Endothelial cell of umbilical vein (primary cell): ENCODE measurements at regions not wholly inside any gene's neighbourhood (a gene's known extent, or its start where the extent isn't known, plus 50 kb on each side); places are given as distances from the start of the nearest gene placed in this dataset.

ENCODE experiments used
- BruUV-seq: library from RNA; stranded (reverse); fragments of 400-500 nt; replicated peaks from 2 replicates; lab custom pipeline; 2021; lab: Mats Ljungman, UMichigan
- CTCF ChIA-PET: fragments of 300-600, 350-600 bp; sonication (Branson Sonifier 250); formaldehyde crosslinking; loops from one replicate; lab custom pipeline; 2021; ENCODE audit warnings: antibody characterized with exemption, inconsistent platforms; lab: Charles Lee
- POLR2A ChIA-PET: fragments of 300-600, 350-600 bp; sonication (Branson Sonifier 250); formaldehyde crosslinking; loops from one replicate; lab custom pipeline; 2021; ENCODE audit warnings: antibody characterized with exemption, inconsistent platforms; lab: Charles Lee
- DNase-seq: peaks from one replicate; pipeline ENCODE4 v3.0.0-alpha.2; 2011; ENCODE audit warnings: low read depth, low spot score
- FAIRE-seq: peaks from 2 replicates; lab custom pipeline; 2011; peaks lifted over from hg19 to GRCh38; lab: Jason Lieb, UNC
- H2AFZ ChIP-seq: 2 replicates; pipeline ENCODE4 v1.6.0; 2012; ENCODE audit warnings: low read depth, low read length, control low read depth, inconsistent platforms
- H3K27ac ChIP-seq: 2 replicates; pipeline ENCODE4 v1.5.1; 2011; ENCODE audit warnings: low read depth, mild to moderate bottlenecking, control low read depth, low read length, moderate library complexity; ENCODE audit not compliant: insufficient read depth
- H3K27me3 ChIP-seq, 2 experiments: 2 replicates each; pipeline versions ENCODE4 v1.6.0 to v1.6.1; 2011; ENCODE audit warnings: low read length in 2 of 2, mixed read lengths in 1 of 2; ENCODE audit not compliant: control insufficient read depth in 2 of 2, insufficient read depth in 2 of 2
- H3K36me3 ChIP-seq, 2 experiments: 2 replicates in 1 of 2; 3 replicates in 1 of 2; pipeline ENCODE4 v1.5.1; 2011; ENCODE audit warnings: low read length in 2 of 2, mild to moderate bottlenecking in 1 of 2, moderate library complexity in 1 of 2; ENCODE audit not compliant: control insufficient read depth in 2 of 2, insufficient read depth in 2 of 2; ENCODE audit errors: extremely low read depth in 1 of 2
- H3K4me1 ChIP-seq: 3 replicates; pipeline ENCODE4 v1.5.1; 2011; ENCODE audit warnings: mild to moderate bottlenecking, low read length; ENCODE audit not compliant: control insufficient read depth, insufficient read depth; ENCODE audit errors: extremely low read depth
- H3K4me2 ChIP-seq: 2 replicates; pipeline ENCODE4 v1.6.1; 2011; ENCODE audit warnings: low read length, control low read depth, mixed read lengths; ENCODE audit not compliant: insufficient read depth
- H3K4me3 ChIP-seq, 3 experiments: fragments of 200-600 bp in 1 of 3; sonication (generic), shearing (Covaris generic) in 1 of 3; replicated peaks in 1 of 3; 2 replicates each; pipeline ENCODE4 v1.5.1; 2011 to 2016; ENCODE audit warnings: control low read depth in 3 of 3, low read length in 3 of 3, mild to moderate bottlenecking in 2 of 3, inconsistent platforms in 1 of 3, low read depth in 1 of 3, moderate library complexity in 1 of 3; ENCODE audit not compliant: insufficient read depth in 1 of 3
- H3K79me2 ChIP-seq: 2 replicates; pipeline ENCODE4 v1.6.0; 2012; ENCODE audit warnings: low read length, inconsistent platforms; ENCODE audit not compliant: control insufficient read depth, insufficient read depth
- H3K9ac ChIP-seq: replicated peaks from 2 replicates; pipeline ENCODE3; 2011; ENCODE audit warnings: low read length, control low read depth; ENCODE audit not compliant: insufficient read depth; ENCODE audit errors: extremely low read depth
- H3K9me1 ChIP-seq: replicated peaks from 3 replicates; pipeline ENCODE4 v1.6.0; 2011; ENCODE audit warnings: mild to moderate bottlenecking, low read length; ENCODE audit not compliant: control insufficient read depth, insufficient read depth; ENCODE audit errors: extremely low read depth
- H3K9me3 ChIP-seq: replicated peaks from 2 replicates; pipeline ENCODE4 v1.5.1; 2012; ENCODE audit warnings: low read length, inconsistent platforms; ENCODE audit not compliant: control insufficient read depth, insufficient read depth
- H4K20me1 ChIP-seq: replicated peaks from 2 replicates; pipeline ENCODE3; 2011; ENCODE audit warnings: mild to moderate bottlenecking, low read length; ENCODE audit not compliant: control insufficient read depth, insufficient read depth; ENCODE audit errors: extremely low read depth
- EZH2 ChIP-seq: IDR thresholded peaks from 2 replicates; pipeline ENCODE4 v1.6.1; 2012; ENCODE audit warnings: borderline replicate concordance, low read depth, mild to moderate bottlenecking, moderate library complexity, low read length, inconsistent platforms; ENCODE audit not compliant: severe bottlenecking
- FOS ChIP-seq: IDR thresholded peaks from 2 replicates; pipeline ENCODE4 v1.6.1; 2011; ENCODE audit warnings: mild to moderate bottlenecking, low read length, moderate library complexity, borderline replicate concordance; ENCODE audit not compliant: insufficient read depth
- GATA2 ChIP-seq: IDR thresholded peaks from 2 replicates; pipeline ENCODE4 v1.7.0; 2011; ENCODE audit warnings: low read depth, mild to moderate bottlenecking, moderate library complexity, mixed read lengths, low read length; ENCODE audit not compliant: insufficient read length, insufficient read depth
- JUN ChIP-seq: IDR thresholded peaks from 2 replicates; pipeline ENCODE4 v1.6.1; 2011; ENCODE audit warnings: borderline replicate concordance, low read depth; ENCODE audit not compliant: insufficient read length, insufficient read depth
- MAX ChIP-seq: IDR thresholded peaks from 2 replicates; pipeline ENCODE4 v1.6.1; 2011; ENCODE audit not compliant: insufficient read depth, insufficient read length
- MYC ChIP-seq: IDR thresholded peaks from one replicate; pipeline ENCODE4 v1.6.1; 2011; ENCODE audit warnings: mild to moderate bottlenecking, low read depth, low read length
- POLR2A ChIP-seq: IDR thresholded peaks from 2 replicates; pipeline ENCODE4 v1.6.1; 2012; ENCODE audit warnings: low read depth, mild to moderate bottlenecking, control low read depth, low read length
- POLR2AphosphoS5 ChIP-seq: IDR thresholded peaks from 2 replicates; pipeline ENCODE4 v1.6.1; 2012; ENCODE audit warnings: low read depth, mild to moderate bottlenecking, control low read depth, low read length, moderate library complexity; ENCODE audit not compliant: insufficient read depth
- dilution Hi-C: fragments of 300-500 bp; cut with MboI; formaldehyde crosslinking; loops from one replicate; pipeline ENCODE4 v1.15.0; 2019; ENCODE audit warnings: low sequenced_read_pairs; ENCODE audit not compliant: extremely low pct_ligation_motif_present
- intact Hi-C: fragments of 100-400 bp; cut with micrococcal nuclease; formaldehyde crosslinking; loops from one replicate; pipeline ENCODE4 v1.10.0; 2022
- TF ChIP-seq, protein P1 (sequence below), 2 donors: IDR thresholded peaks; 1 replicate in 1 of 2; 2 replicates in 1 of 2; pipeline ENCODE4 v1.5.1; 2011; ENCODE audit warnings: low read length in 2 of 2, mild to moderate bottlenecking in 2 of 2, moderate library complexity in 2 of 2, control low read depth in 1 of 2, inconsistent platforms in 1 of 2, low read depth in 1 of 2; ENCODE audit not compliant: insufficient read depth in 1 of 2; ENCODE audit errors: extremely low read depth in 1 of 2

DNA sequence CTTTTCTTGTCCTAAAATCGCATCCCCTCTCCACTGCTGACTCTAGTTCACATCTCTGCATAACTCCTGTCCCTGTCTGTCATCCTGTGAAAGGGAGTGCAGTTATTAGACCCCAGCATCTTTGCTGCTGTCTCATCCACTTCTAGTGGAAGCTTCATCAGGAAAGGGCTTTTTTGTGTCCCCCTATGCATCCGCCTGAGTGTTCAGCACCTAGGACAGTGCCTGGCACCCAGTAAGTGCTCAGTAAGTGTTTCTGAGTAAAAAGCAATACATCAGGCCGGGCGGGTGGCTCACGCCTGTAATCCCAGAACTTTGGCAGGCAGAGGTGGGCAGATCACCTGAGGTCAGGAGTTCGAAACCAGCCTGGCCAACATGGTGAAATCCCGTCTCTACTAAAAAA is 211.8 kb upstream of the FOXK1 start:
- no peaks in the 10 kb centered on the region for H3K27me3 ChIP-seq
- no peak overlapping the region for H3K9ac ChIP-seq
- intact Hi-C loops = loop anchor here (10.0 kb wide), 1 partner anchor 1165 kb away; the partner anchor contains the start of gene SDK1
- TF ChIP-seq EZH2 (no peak), MYC (no peak), MAX (no peak), POLR2AphosphoS5 (no peak), GATA2 (no peak), JUN (no peak), POLR2A (no peak), FOS (no peak)
- TF ChIP-seq, protein P1, sequence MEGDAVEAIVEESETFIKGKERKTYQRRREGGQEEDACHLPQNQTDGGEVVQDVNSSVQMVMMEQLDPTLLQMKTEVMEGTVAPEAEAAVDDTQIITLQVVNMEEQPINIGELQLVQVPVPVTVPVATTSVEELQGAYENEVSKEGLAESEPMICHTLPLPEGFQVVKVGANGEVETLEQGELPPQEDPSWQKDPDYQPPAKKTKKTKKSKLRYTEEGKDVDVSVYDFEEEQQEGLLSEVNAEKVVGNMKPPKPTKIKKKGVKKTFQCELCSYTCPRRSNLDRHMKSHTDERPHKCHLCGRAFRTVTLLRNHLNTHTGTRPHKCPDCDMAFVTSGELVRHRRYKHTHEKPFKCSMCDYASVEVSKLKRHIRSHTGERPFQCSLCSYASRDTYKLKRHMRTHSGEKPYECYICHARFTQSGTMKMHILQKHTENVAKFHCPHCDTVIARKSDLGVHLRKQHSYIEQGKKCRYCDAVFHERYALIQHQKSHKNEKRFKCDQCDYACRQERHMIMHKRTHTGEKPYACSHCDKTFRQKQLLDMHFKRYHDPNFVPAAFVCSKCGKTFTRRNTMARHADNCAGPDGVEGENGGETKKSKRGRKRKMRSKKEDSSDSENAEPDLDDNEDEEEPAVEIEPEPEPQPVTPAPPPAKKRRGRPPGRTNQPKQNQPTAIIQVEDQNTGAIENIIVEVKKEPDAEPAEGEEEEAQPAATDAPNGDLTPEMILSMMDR (IDR thresholded peaks at IDR 0.05; ENCODE audit: extremely low read depth in 1 of 2, insufficient read depth in 1 of 2, low read depth in 1 of 2, low read length in 2 of 2) = no peak
- ChIA-PET CTCF (no interaction called here), POLR2A (no interaction called here)
- H2AFZ ChIP-seq = no peak overlapping the region
- no peaks in the 10 kb centered on the region for H3K4me1 ChIP-seq
- BruUV-seq = no TSS peak
- H3K9me3 ChIP-seq = peaks cover 3% of the 10 kb centered on the region
- FAIRE-seq (no peak), DNase-seq (no peak)
- dilution Hi-C loops = no loop called here
- H3K4me2 ChIP-seq = no peak overlapping the region
- H3K27ac ChIP-seq = no peak overlapping the region
- no peaks in the 10 kb centered on the region for H3K9me1 ChIP-seq
- H3K4me3 ChIP-seq = no peak overlapping the region
- no peaks in the 10 kb centered on the region for H4K20me1 ChIP-seq
- no peaks in the 10 kb centered on the region for H3K36me3 ChIP-seq
- H3K79me2 ChIP-seq = no peaks in the 10 kb centered on the region
